HEK293 (cell line): ENCODE measurements at regions not wholly inside any gene's neighbourhood (a gene's known extent, or its start where the extent isn't known, plus 50 kb on each side); places are given as distances from the start of the nearest gene placed in this dataset.

Source experiments
- CTCF ChIA-PET: fragments of 350-600 bp; formaldehyde crosslinking; extraction: SDS; loops from one replicate; lab custom pipeline; 2021; ENCODE audit warnings: antibody characterized with exemption; lab: Yijun Ruan, JAX
- POLR2A ChIA-PET: fragments of 300-600 bp; formaldehyde crosslinking; extraction: SDS; loops from one replicate; lab custom pipeline; 2020; ENCODE audit warnings: antibody characterized with exemption, inconsistent platforms; lab: Yijun Ruan, JAX
- H3K27ac ChIP-seq: fragments of 200-500 bp; sonication (Bioruptor generic); 2 replicates; pipeline ENCODE4 v1.5.1; 2014; ENCODE audit warnings: low read depth, low read length, control low read depth, inconsistent platforms; ENCODE audit errors: extremely low read depth
- H3K36me3 ChIP-seq, 2 experiments: fragments of 200-500 bp in 1 of 2; sonication (Bioruptor generic) in 1 of 2; 1 replicate in 1 of 2; 2 replicates in 1 of 2; pipeline ENCODE4 v1.5.1; 2014 to 2017; ENCODE audit warnings: inconsistent platforms in 2 of 2, low read length in 2 of 2; ENCODE audit not compliant: control insufficient read depth in 2 of 2, insufficient read depth in 1 of 2
- H3K4me1 ChIP-seq: fragments of 200-500 bp; sonication (Bioruptor generic); 2 replicates; pipeline ENCODE4 v1.5.1; 2014; ENCODE audit warnings: mild to moderate bottlenecking, low read length, inconsistent platforms; ENCODE audit not compliant: control insufficient read depth, insufficient read depth
- H3K4me3 ChIP-seq: 2 replicates; pipeline ENCODE4 v1.5.1; 2011; ENCODE audit warnings: low read depth, mild to moderate bottlenecking, control low read depth, low read length, moderate library complexity
- H3K9me3 ChIP-seq: fragments of 200-500 bp; sonication (Bioruptor generic); 2 replicates; pipeline ENCODE4 v1.5.1; 2014; ENCODE audit warnings: low read depth, low read length, inconsistent platforms; ENCODE audit not compliant: control insufficient read depth, insufficient read depth
- BCL11A ChIP-seq: fragments of 450-650 bp; formaldehyde crosslinking; IDR thresholded peaks from 2 replicates; pipeline ENCODE4 v1.5.1; 2016; ENCODE audit warnings: low read depth, missing biosample characterization, missing genetic modification characterization
- HOXA7 ChIP-seq: sonication (generic); formaldehyde crosslinking; IDR thresholded peaks from 2 replicates; pipeline ENCODE4 v1.8.1; 2022; ENCODE audit warnings: missing genetic modification reagents, borderline replicate concordance
- KLF16 ChIP-seq: fragments of 450-650 bp; formaldehyde crosslinking; IDR thresholded peaks from 2 replicates; pipeline ENCODE4 v1.5.1; 2017; ENCODE audit warnings: missing biosample characterization, missing genetic modification characterization
- KLF7 ChIP-seq: fragments of 450-650 bp; formaldehyde crosslinking; IDR thresholded peaks from 2 replicates; pipeline ENCODE4 v1.5.1; 2016; ENCODE audit warnings: missing biosample characterization, missing genetic modification characterization, borderline replicate concordance
- SCRT1 ChIP-seq: fragments of 450-650 bp; formaldehyde crosslinking; IDR thresholded peaks from 2 replicates; pipeline ENCODE4 v1.5.1; 2016; ENCODE audit warnings: missing biosample characterization, missing genetic modification characterization, borderline replicate concordance
- TRIM28 ChIP-seq: IDR thresholded peaks from 2 replicates; pipeline ENCODE4 v1.6.1; 2011; ENCODE audit warnings: low read length, control low read depth, borderline replicate concordance
- ZBTB20 ChIP-seq: fragments of 450-650 bp; formaldehyde crosslinking; IDR thresholded peaks from 2 replicates; pipeline ENCODE4 v1.5.1; 2016; ENCODE audit warnings: missing biosample characterization, missing genetic modification characterization
- ZBTB7A ChIP-seq: fragments of 450-650 bp; formaldehyde crosslinking; IDR thresholded peaks from 2 replicates; pipeline ENCODE4 v1.5.1; 2016; ENCODE audit warnings: low read depth, missing biosample characterization, missing genetic modification characterization
- ZBTB8A ChIP-seq: fragments of 450-650 bp; formaldehyde crosslinking; IDR thresholded peaks from 2 replicates; pipeline ENCODE4 v1.5.1; 2016; ENCODE audit warnings: missing biosample characterization, missing genetic modification characterization
- ZNF2 ChIP-seq: fragments of 450-650 bp; formaldehyde crosslinking; IDR thresholded peaks from 2 replicates; pipeline ENCODE4 v1.5.1; 2016; ENCODE audit warnings: missing biosample characterization, missing genetic modification characterization
- ZNF23 ChIP-seq: fragments of 450-650 bp; formaldehyde crosslinking; IDR thresholded peaks from 2 replicates; pipeline ENCODE4 v1.5.1; 2016; ENCODE audit warnings: missing biosample characterization, missing genetic modification characterization, borderline replicate concordance
- ZNF239 ChIP-seq: fragments of 450-650 bp; formaldehyde crosslinking; IDR thresholded peaks from 2 replicates; pipeline ENCODE4 v1.5.1; 2016; ENCODE audit warnings: missing biosample characterization, missing genetic modification characterization
- ZNF366 ChIP-seq: fragments of 450-650 bp; formaldehyde crosslinking; conservative IDR thresholded peaks from 2 replicates; pipeline ENCODE4 v1.5.1; 2016; ENCODE audit warnings: missing biosample characterization, missing genetic modification characterization
- ZNF404 ChIP-seq: fragments of 450-650 bp; formaldehyde crosslinking; IDR thresholded peaks from 2 replicates; pipeline ENCODE4 v1.5.1; 2017; ENCODE audit warnings: missing biosample characterization, missing genetic modification characterization
- ZNF48 ChIP-seq: fragments of 450-650 bp; formaldehyde crosslinking; IDR thresholded peaks from 2 replicates; pipeline ENCODE4 v1.5.1; 2016; ENCODE audit warnings: missing biosample characterization, missing genetic modification characterization
- ZNF501 ChIP-seq: fragments of 450-650 bp; formaldehyde crosslinking; IDR thresholded peaks from 2 replicates; pipeline ENCODE4 v1.5.1; 2016; ENCODE audit warnings: missing biosample characterization, missing genetic modification characterization
- ZNF510 ChIP-seq: fragments of 450-650 bp; formaldehyde crosslinking; IDR thresholded peaks from 2 replicates; pipeline ENCODE4 v1.5.1; 2018; ENCODE audit warnings: mild to moderate bottlenecking, missing genetic modification characterization, missing biosample characterization; ENCODE audit not compliant: insufficient replicate concordance
- ZNF555 ChIP-seq: fragments of 450-650 bp; formaldehyde crosslinking; conservative IDR thresholded peaks from 2 replicates; pipeline ENCODE4 v1.5.1; 2017; ENCODE audit warnings: missing biosample characterization, mild to moderate bottlenecking, missing genetic modification characterization, inconsistent platforms
- ZNF571 ChIP-seq: fragments of 450-650 bp; formaldehyde crosslinking; IDR thresholded peaks from 2 replicates; pipeline ENCODE4 v1.5.0; 2017; ENCODE audit warnings: missing biosample characterization, missing genetic modification characterization
- ZNF596 ChIP-seq: fragments of 450-650 bp; IDR thresholded peaks from 2 replicates; pipeline ENCODE4 v1.5.0; 2018; ENCODE audit warnings: missing biosample characterization, mild to moderate bottlenecking, missing genetic modification characterization, moderate library complexity
- ZNF600 ChIP-seq: fragments of 450-650 bp; formaldehyde crosslinking; IDR thresholded peaks from 2 replicates; pipeline ENCODE4 v1.5.1; 2016; ENCODE audit warnings: missing biosample characterization, missing genetic modification characterization
- ZNF664 ChIP-seq: fragments of 450-650 bp; formaldehyde crosslinking; IDR thresholded peaks from 2 replicates; pipeline ENCODE4 v1.5.1; 2016; ENCODE audit warnings: missing biosample characterization, missing genetic modification characterization
- ZNF768 ChIP-seq: fragments of 450-650 bp; formaldehyde crosslinking; IDR thresholded peaks from 2 replicates; pipeline ENCODE4 v1.5.1; 2018; ENCODE audit warnings: missing biosample characterization, mild to moderate bottlenecking, missing genetic modification characterization
- ZNF785 ChIP-seq: fragments of 450-650 bp; formaldehyde crosslinking; IDR thresholded peaks from 2 replicates; pipeline ENCODE4 v1.5.1; 2016; ENCODE audit warnings: missing biosample characterization, missing genetic modification characterization
- ZNF843 ChIP-seq: fragments of 450-650 bp; formaldehyde crosslinking; IDR thresholded peaks from 2 replicates; pipeline ENCODE4 v1.5.1; 2016; ENCODE audit warnings: missing biosample characterization, missing genetic modification characterization
- ZSCAN16 ChIP-seq: fragments of 450-650 bp; formaldehyde crosslinking; IDR thresholded peaks from 2 replicates; pipeline ENCODE4 v1.5.1; 2016; ENCODE audit warnings: missing biosample characterization, missing genetic modification characterization
- ZSCAN23 ChIP-seq: fragments of 450-650 bp; formaldehyde crosslinking; IDR thresholded peaks from 2 replicates; pipeline ENCODE4 v1.5.1; 2016; ENCODE audit warnings: missing biosample characterization, missing genetic modification characterization
- ZXDB ChIP-seq: fragments of 450-650 bp; formaldehyde crosslinking; IDR thresholded peaks from 2 replicates; pipeline ENCODE4 v1.5.1; 2016; ENCODE audit warnings: missing biosample characterization, missing genetic modification characterization
- TF ChIP-seq, protein P1 (sequence below): sonication (generic); formaldehyde crosslinking; IDR thresholded peaks from 2 replicates; pipeline ENCODE4 v1.8.1; 2022; ENCODE audit warnings: mild to moderate bottlenecking, moderate library complexity, missing genetic modification reagents
- TF ChIP-seq, protein P2 (sequence below): IDR thresholded peaks from 2 replicates; pipeline ENCODE4 v1.6.1; 2011; ENCODE audit warnings: mild to moderate bottlenecking, low read depth, low read length, borderline replicate concordance
- TF ChIP-seq, protein P3 (sequence below): fragments of 450-650 bp; formaldehyde crosslinking; IDR thresholded peaks from 2 replicates; pipeline ENCODE4 v1.5.1; 2016; ENCODE audit warnings: missing biosample characterization, missing genetic modification characterization, borderline replicate concordance

- Histone ChIP-seq H3K9me3 (no peaks in the 10 kb centered on the region), H3K4me1 (no peaks in the 10 kb centered on the region), H3K4me3 (no peak overlapping the region), H3K36me3 (no peaks in the 10 kb centered on the region), H3K27ac (no peak overlapping the region)
- ChIA-PET POLR2A (no interaction called here), CTCF (interaction anchor here (0.6 to 1.6 kb wide), 2 partner anchors 64 to 92 kb away, joined by 4 read pairs; no protein-coding TSS in a partner anchor)
- TF ChIP-seq, protein P1, sequence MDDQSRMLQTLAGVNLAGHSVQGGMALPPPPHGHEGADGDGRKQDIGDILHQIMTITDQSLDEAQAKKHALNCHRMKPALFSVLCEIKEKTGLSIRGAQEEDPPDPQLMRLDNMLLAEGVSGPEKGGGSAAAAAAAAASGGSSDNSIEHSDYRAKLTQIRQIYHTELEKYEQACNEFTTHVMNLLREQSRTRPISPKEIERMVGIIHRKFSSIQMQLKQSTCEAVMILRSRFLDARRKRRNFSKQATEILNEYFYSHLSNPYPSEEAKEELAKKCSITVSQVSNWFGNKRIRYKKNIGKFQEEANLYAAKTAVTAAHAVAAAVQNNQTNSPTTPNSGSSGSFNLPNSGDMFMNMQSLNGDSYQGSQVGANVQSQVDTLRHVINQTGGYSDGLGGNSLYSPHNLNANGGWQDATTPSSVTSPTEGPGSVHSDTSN, result no peak
- no peak for TF ChIP-seq HOXA7
- no peak for TF ChIP-seq ZBTB8A (tag by site-specific recombination)
Measured at GRCh38 chr2:115303-115702, 69.0 kb upstream of the FAM110C start.

GRCh38 chr2:114616-115015 is 68.3 kb upstream of the FAM110C start:
- Histone ChIP-seq H3K36me3 (no peaks in the 10 kb centered on the region), H3K4me1 (no peaks in the 10 kb centered on the region), H3K9me3 (no peaks in the 10 kb centered on the region), H3K4me3 (no peak overlapping the region), H3K27ac (no peak overlapping the region)
- TF ChIP-seq ZNF404, result no peak
- no peak for TF ChIP-seq ZNF501 (tag by site-specific recombination)
- TF ChIP-seq ZBTB7A (tag by site-specific recombination), result no peak
- TF ChIP-seq, protein P2, sequence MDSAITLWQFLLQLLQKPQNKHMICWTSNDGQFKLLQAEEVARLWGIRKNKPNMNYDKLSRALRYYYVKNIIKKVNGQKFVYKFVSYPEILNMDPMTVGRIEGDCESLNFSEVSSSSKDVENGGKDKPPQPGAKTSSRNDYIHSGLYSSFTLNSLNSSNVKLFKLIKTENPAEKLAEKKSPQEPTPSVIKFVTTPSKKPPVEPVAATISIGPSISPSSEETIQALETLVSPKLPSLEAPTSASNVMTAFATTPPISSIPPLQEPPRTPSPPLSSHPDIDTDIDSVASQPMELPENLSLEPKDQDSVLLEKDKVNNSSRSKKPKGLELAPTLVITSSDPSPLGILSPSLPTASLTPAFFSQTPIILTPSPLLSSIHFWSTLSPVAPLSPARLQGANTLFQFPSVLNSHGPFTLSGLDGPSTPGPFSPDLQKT, result no peak
- TF ChIP-seq ZNF2 (tag by site-specific recombination), result no peak
- no peak for TF ChIP-seq ZNF239 (tag by site-specific recombination)
- no peak for TF ChIP-seq ZNF48
- TF ChIP-seq ZSCAN23 (tag by site-specific recombination), result no peak
- TF ChIP-seq SCRT1, result no peak
- TF ChIP-seq ZNF664 (tag by site-specific recombination), result no peak
- TF ChIP-seq ZNF571 (tag by site-specific recombination), result no peak
- no peak for TF ChIP-seq ZNF366
- TF ChIP-seq TRIM28, result no peak
- no peak for TF ChIP-seq ZNF510 (tag by site-specific recombination)
- no peak for TF ChIP-seq ZNF768 (tag by site-specific recombination)
- CTCF ChIA-PET, result interaction anchor here (0.6 kb wide), 2 partner anchors 22 to 886 kb away, joined by 3 read pairs; no protein-coding TSS in a partner anchor
- POLR2A ChIA-PET, result no interaction called here

DNA sequence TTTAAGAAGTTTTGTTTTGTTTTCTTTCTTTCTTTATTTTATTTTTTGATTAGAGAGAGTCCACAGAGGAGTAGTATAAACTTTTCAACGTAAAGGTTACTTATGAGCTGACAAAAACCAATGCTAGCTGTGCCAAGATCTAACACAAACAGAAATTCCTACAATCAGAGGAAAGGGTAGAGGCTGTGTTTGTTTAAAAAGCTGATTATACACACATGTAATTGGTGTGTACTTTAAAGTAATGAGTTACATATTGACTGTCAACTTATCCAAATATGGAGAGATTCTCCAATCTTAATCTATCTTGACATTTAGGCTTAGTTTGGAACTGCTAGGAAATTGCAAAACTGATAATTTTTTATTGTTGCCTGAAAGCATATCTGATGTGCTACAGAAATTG is 63.7 kb upstream of the FAM110C start:
- no peak overlapping the region for H3K27ac ChIP-seq
- no peaks in the 10 kb centered on the region for H3K36me3 ChIP-seq
- TF ChIP-seq ZBTB7A (tag by site-specific recombination), result no peak
- TF ChIP-seq ZSCAN16 (tag by site-specific recombination), result no peak
- no peak for TF ChIP-seq ZXDB (tag by site-specific recombination)
- no peak for TF ChIP-seq KLF16 (tag by site-specific recombination)
- no peak for TF ChIP-seq ZNF23 (tag by site-specific recombination)
- no peak for TF ChIP-seq ZNF600 (tag by site-specific recombination)
- no peak for TF ChIP-seq KLF7
- TF ChIP-seq BCL11A (tag by site-specific recombination), result no peak
- TF ChIP-seq ZNF555, result no peak
- no peak for TF ChIP-seq ZNF510 (tag by site-specific recombination)
- TF ChIP-seq ZNF785 (tag by site-specific recombination), result no peak
- no peak for TF ChIP-seq ZNF596 (tag by site-specific recombination)
- TF ChIP-seq, protein P3, sequence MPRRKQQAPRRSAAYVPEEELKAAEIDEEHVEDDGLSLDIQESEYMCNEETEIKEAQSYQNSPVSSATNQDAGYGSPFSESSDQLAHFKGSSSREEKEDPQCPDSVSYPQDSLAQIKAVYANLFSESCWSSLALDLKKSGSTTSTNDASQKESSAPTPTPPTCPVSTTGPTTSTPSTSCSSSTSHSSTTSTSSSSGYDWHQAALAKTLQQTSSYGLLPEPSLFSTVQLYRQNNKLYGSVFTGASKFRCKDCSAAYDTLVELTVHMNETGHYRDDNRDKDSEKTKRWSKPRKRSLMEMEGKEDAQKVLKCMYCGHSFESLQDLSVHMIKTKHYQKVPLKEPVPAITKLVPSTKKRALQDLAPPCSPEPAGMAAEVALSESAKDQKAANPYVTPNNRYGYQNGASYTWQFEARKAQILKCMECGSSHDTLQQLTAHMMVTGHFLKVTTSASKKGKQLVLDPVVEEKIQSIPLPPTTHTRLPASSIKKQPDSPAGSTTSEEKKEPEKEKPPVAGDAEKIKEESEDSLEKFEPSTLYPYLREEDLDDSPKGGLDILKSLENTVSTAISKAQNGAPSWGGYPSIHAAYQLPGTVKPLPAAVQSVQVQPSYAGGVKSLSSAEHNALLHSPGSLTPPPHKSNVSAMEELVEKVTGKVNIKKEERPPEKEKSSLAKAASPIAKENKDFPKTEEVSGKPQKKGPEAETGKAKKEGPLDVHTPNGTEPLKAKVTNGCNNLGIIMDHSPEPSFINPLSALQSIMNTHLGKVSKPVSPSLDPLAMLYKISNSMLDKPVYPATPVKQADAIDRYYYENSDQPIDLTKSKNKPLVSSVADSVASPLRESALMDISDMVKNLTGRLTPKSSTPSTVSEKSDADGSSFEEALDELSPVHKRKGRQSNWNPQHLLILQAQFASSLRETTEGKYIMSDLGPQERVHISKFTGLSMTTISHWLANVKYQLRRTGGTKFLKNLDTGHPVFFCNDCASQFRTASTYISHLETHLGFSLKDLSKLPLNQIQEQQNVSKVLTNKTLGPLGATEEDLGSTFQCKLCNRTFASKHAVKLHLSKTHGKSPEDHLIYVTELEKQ, result no peak
- TF ChIP-seq ZNF843 (tag by site-specific recombination), result no peak
- TF ChIP-seq ZBTB20, result no peak
- H3K9me3 ChIP-seq, result 0 out of 2 replicates have a peak, but pooled peaks cover 2% of the 10 kb centered on the region
- H3K4me1 ChIP-seq, result no peaks in the 10 kb centered on the region
- CTCF ChIA-PET, result no interaction called here
- POLR2A ChIA-PET, result no interaction called here
- H3K4me3 ChIP-seq, result no peak overlapping the region
